B cell (primary cell): ENCODE measurements at regions not wholly inside any gene's neighbourhood (a gene's known extent, or its start where the extent isn't known, plus 50 kb on each side); places are given as distances from the start of the nearest gene placed in this dataset.

Experiments
- ATAC-seq: fragments of 200-7000 bp; cut with Tn5 transposase; one replicate; pipeline ENCODE4 v1.10.0; 2021; ENCODE audit warnings: low read depth, mild to moderate bottlenecking, moderate number of reproducible peaks, moderate library complexity
- CTCF ChIA-PET: fragments of 350-600 bp; sonication (Branson Sonifier 250); formaldehyde crosslinking; loops from one replicate; lab custom pipeline; 2021; ENCODE audit warnings: antibody characterized with exemption, inconsistent platforms; lab: Charles Lee
- POLR2A ChIA-PET: fragments of 350-600 bp; sonication (Branson Sonifier 250); formaldehyde crosslinking; loops from one replicate; lab custom pipeline; 2021; ENCODE audit warnings: antibody characterized with exemption; lab: Charles Lee
- DNase-seq: peaks from one replicate; pipeline ENCODE4 v3.0.0; 2013
- H2AFZ ChIP-seq: 2 replicates; pipeline ENCODE4 v1.6.1; 2012; ENCODE audit warnings: mild to moderate bottlenecking, low read depth, low read length; ENCODE audit not compliant: insufficient read depth, poor library complexity, severe bottlenecking
- H3K27ac ChIP-seq, 2 donors: 1 replicate in 1 of 2; 2 replicates in 1 of 2; pipeline ENCODE4 v1.5.1; 2012 to 2013; ENCODE audit warnings: low read length in 2 of 2, mild to moderate bottlenecking in 2 of 2, moderate library complexity in 1 of 2
- H3K27me3 ChIP-seq, 4 experiments: fragments of 200-600 bp in 1 of 4; sonication (generic) in 1 of 4; replicated peaks in 1 of 4; 1 replicate in 2 of 4; 2 replicates in 2 of 4; pipeline versions ENCODE4 v1.6.1 to v1.7.0; 2013 to 2016; ENCODE audit warnings: low read length in 3 of 4, mild to moderate bottlenecking in 2 of 4, mixed read lengths in 1 of 4, moderate library complexity in 1 of 4; ENCODE audit not compliant: insufficient read depth in 4 of 4, control insufficient read depth in 3 of 4; ENCODE audit errors: control extremely low read depth in 1 of 4
- H3K36me3 ChIP-seq, 2 experiments: replicated peaks in 1 of 2; 1 replicate in 1 of 2; 2 replicates in 1 of 2; pipeline versions ENCODE4 v1.6.1 to v1.7.1; 2013; ENCODE audit warnings: low read length in 1 of 2; ENCODE audit not compliant: insufficient read depth in 2 of 2, control insufficient read depth in 1 of 2; ENCODE audit errors: control extremely low read depth in 1 of 2, extremely low read depth in 1 of 2
- H3K4me1 ChIP-seq, 2 donors: fragments of 200-600 bp in 1 of 2; sonication (generic) in 1 of 2; 1 replicate in 1 of 2; 2 replicates in 1 of 2; pipeline versions ENCODE4 v1.5.1 to v1.6.1; 2013 to 2017; ENCODE audit warnings: low read length in 2 of 2; ENCODE audit not compliant: control insufficient read depth in 2 of 2, insufficient read depth in 2 of 2
- H3K4me2 ChIP-seq: replicated peaks from 2 replicates; pipeline ENCODE3; 2012; ENCODE audit warnings: mild to moderate bottlenecking, low read depth, low read length; ENCODE audit not compliant: poor library complexity, severe bottlenecking
- H3K4me3 ChIP-seq, 5 experiments: fragments of 200-600 bp in 1 of 5; sonication (generic) in 1 of 5; 1 replicate in 3 of 5; 2 replicates in 2 of 5; pipeline versions ENCODE4 v1.5.1 to v1.7.0; 2011 to 2016; ENCODE audit warnings: low read length in 4 of 5, mild to moderate bottlenecking in 4 of 5, low read depth in 2 of 5, control low read depth in 1 of 5, moderate library complexity in 1 of 5; ENCODE audit not compliant: insufficient read depth in 1 of 5; ENCODE audit errors: control extremely low read depth in 1 of 5, extremely low read depth in 1 of 5
- H3K79me2 ChIP-seq: fragments of 200-600 bp; sonication (generic); one replicate; pipeline ENCODE4 v1.6.0; 2016; ENCODE audit warnings: low read length; ENCODE audit not compliant: control insufficient read depth, insufficient read depth
- H3K9ac ChIP-seq: fragments of 200-600 bp; sonication (generic); 2 replicates; pipeline ENCODE4 v1.6.1; 2017; ENCODE audit warnings: mild to moderate bottlenecking, low read length, moderate library complexity
- H3K9me3 ChIP-seq, 3 donors: one replicate each; pipeline versions ENCODE4 v1.6.1 to v1.7.1; 2013; ENCODE audit warnings: low read length in 2 of 3; ENCODE audit not compliant: control insufficient read depth in 2 of 3, insufficient read depth in 1 of 3; ENCODE audit errors: control extremely low read depth in 1 of 3
- H4K20me1 ChIP-seq: 2 replicates; pipeline ENCODE4 v1.6.0; 2012; ENCODE audit warnings: mild to moderate bottlenecking, low read length; ENCODE audit not compliant: insufficient read depth, control insufficient read depth, poor library complexity, severe bottlenecking
- H3K27ac Mint-ChIP-seq: one replicate; pipeline ENCODE4 v1.8.0; 2021; ENCODE audit warnings: mixed read lengths
- H3K27me3 Mint-ChIP-seq: one replicate; pipeline ENCODE4 v1.8.0; 2021; ENCODE audit warnings: mixed read lengths
- H3K4me1 Mint-ChIP-seq: one replicate; pipeline ENCODE4 v1.8.0; 2021; ENCODE audit warnings: mixed read lengths
- H3K4me3 Mint-ChIP-seq: one replicate; pipeline ENCODE4 v1.8.0; 2021; ENCODE audit warnings: mixed read lengths
- H3K9me3 Mint-ChIP-seq: one replicate; pipeline ENCODE4 v1.8.0; 2022; ENCODE audit warnings: mixed read lengths; ENCODE audit not compliant: insufficient read depth
- CTCF ChIP-seq: fragments of 200-600 bp; IDR thresholded peaks from one replicate; pipeline ENCODE4 v1.8.0; 2022; ENCODE audit warnings: antibody characterized with exemption, mild to moderate bottlenecking
- EZH2 ChIP-seq: IDR thresholded peaks from 2 replicates; pipeline ENCODE4 v1.6.1; 2012; ENCODE audit warnings: borderline replicate concordance, low read depth, mild to moderate bottlenecking, moderate library complexity, low read length; ENCODE audit not compliant: insufficient read depth, poor library complexity, severe bottlenecking
- WGBS: methylation state at CpG from one replicate; pipeline ENCODE4 v1.1.5; 2013; ENCODE audit warnings: missing lambda C conversion rate; ENCODE audit not compliant: insufficient coverage; 5-methylcytosine and 5-hydroxymethylcytosine counted together
- intact Hi-C: fragments of 100-400 bp; cut with micrococcal nuclease; formaldehyde crosslinking; loops from one replicate; pipeline ENCODE4 v1.10.0; 2022

- H3K4me3 Mint-ChIP-seq, result no peak overlapping the region
- no peak overlapping the region for H3K27ac Mint-ChIP-seq
- POLR2A ChIA-PET, result no interaction called here
- Histone ChIP-seq H3K9ac (no peak overlapping the region), H3K4me1 (no peaks in the 10 kb centered on the region), H3K27me3 (no peaks in the 10 kb centered on the region), H3K36me3 (no peaks in the 10 kb centered on the region), H3K4me2 (no peak overlapping the region), H4K20me1 (no peaks in the 10 kb centered on the region), H3K27ac (no peak overlapping the region), H3K4me3 (no peak overlapping the region), H3K79me2 (no peaks in the 10 kb centered on the region), H3K9me3 (peaks cover 0 to 9% (median 0%) of the 10 kb centered on the region in 3 donors), H2AFZ (no peak overlapping the region)
- no peak for ATAC-seq
- no peak for DNase-seq
- peaks cover 2% of the 10 kb centered on the region for H3K9me3 Mint-ChIP-seq
- no peak for TF ChIP-seq CTCF
- no peak for TF ChIP-seq EZH2
- intact Hi-C loops, result no loop called here
- CTCF ChIA-PET, result no interaction called here
- H3K27me3 Mint-ChIP-seq, result no peaks in the 10 kb centered on the region
- no peaks in the 10 kb centered on the region for H3K4me1 Mint-ChIP-seq
- WGBS, result no CpG with 5 or more reads among the region's 1 CpG
Measured at GRCh38 chr11:38246451-38246850, 1648.4 kb upstream of the RAG2 start.

GRCh38 chr11:38226684-38227083 is 1628.6 kb upstream of the RAG2 start:
- H3K27ac ChIP-seq, result no peak overlapping the region
- H3K9me3 ChIP-seq, result peaks cover 1 to 5% (median 3%) of the 10 kb centered on the region in 3 donors
- WGBS, result 100% methylated on average over 2 of the region's 3 CpGs
- intact Hi-C loops, result no loop called here
- ChIA-PET POLR2A (no interaction called here), CTCF (no interaction called here)
- no peaks in the 10 kb centered on the region for H3K36me3 ChIP-seq
- Mint-ChIP-seq H3K9me3 (peaks cover 11% of the 10 kb centered on the region), H3K4me3 (no peak overlapping the region), H3K27ac (no peak overlapping the region), H3K27me3 (no peaks in the 10 kb centered on the region), H3K4me1 (no peaks in the 10 kb centered on the region)
- no peaks in the 10 kb centered on the region for H4K20me1 ChIP-seq
- no peak for ATAC-seq
- H3K4me2 ChIP-seq, result no peak overlapping the region
- H3K79me2 ChIP-seq, result no peaks in the 10 kb centered on the region
- no peaks in the 10 kb centered on the region for H3K27me3 ChIP-seq
- no peaks in the 10 kb centered on the region for H3K4me1 ChIP-seq
- no peak overlapping the region for H3K9ac ChIP-seq
- no peak overlapping the region for H2AFZ ChIP-seq
- TF ChIP-seq EZH2 (no peak), CTCF (no peak)
- DNase-seq, result no peak
- H3K4me3 ChIP-seq, result no peak overlapping the region
